ENCODE measurements at regions not wholly inside any gene's neighbourhood (a gene's known extent, or its start where the extent isn't known, plus 50 kb on each side); places are given as distances from the start of the nearest gene placed in this dataset.
"Not testable (repeated sequence)": the region's sequence is repeated elsewhere in the genome, so short reads cannot be mapped to it uniquely, and the experiment has no call there.

- WGBS, 2 donors (ENCODE audit: low coverage in 1 of 2), result 33% methylated on average over 1 of the region's 2 CpGs; no CpG with 5 or more reads in 1 of the 2 donors
- Histone ChIP-seq H3K4me3 (no peak overlapping the region), H3K27ac (no peak overlapping the region), H3K4me1 (no peaks in the 10 kb centered on the region), H3K27me3 (no peaks in the 10 kb centered on the region), H3K9me3 (no peaks in the 10 kb centered on the region), H3K36me3 (no peaks in the 10 kb centered on the region)
- ATAC-seq, result no peak
- TF ChIP-seq POLR2A (IDR thresholded peaks at IDR 0.05), result no peak
- peak in 2 of 4 experiments; percentile 7 to 32 for TF ChIP-seq CTCF (IDR thresholded peaks at IDR 0.05)
- no peak for TF ChIP-seq EP300 (IDR thresholded peaks at IDR 0.05)
- TF ChIP-seq POLR2AphosphoS5 (IDR thresholded peaks at IDR 0.05), result no peak
Measured at GRCh38 chr4:126405369-126405982, 1090.7 kb downstream of the FAT4 start.

GRCh38 chr4:126409746-126410145 is 1095.0 kb downstream of the FAT4 start:
- H3K9me3 ChIP-seq, result no peaks in the 10 kb centered on the region
- no peak for ATAC-seq
- no peak overlapping the region for H3K27ac ChIP-seq
- no peaks in the 10 kb centered on the region for H3K36me3 ChIP-seq
- 71 to 83% methylated on average over 4 of the region's 4 CpGs for WGBS, 2 donors (ENCODE audit: low coverage in 1 of 2)
- no peaks in the 10 kb centered on the region for H3K27me3 ChIP-seq
- no peaks in the 10 kb centered on the region for H3K4me1 ChIP-seq
- TF ChIP-seq EP300 (IDR thresholded peaks at IDR 0.05) (no peak), CTCF (IDR thresholded peaks at IDR 0.05) (no peak), POLR2A (IDR thresholded peaks at IDR 0.05) (no peak)
- no peak overlapping the region for H3K4me3 ChIP-seq

- H3K27me3 ChIP-seq, result no peaks in the 10 kb centered on the region
- H3K4me1 ChIP-seq, result no peaks in the 10 kb centered on the region
- TF ChIP-seq CTCF (IDR thresholded peaks at IDR 0.05), result no peak
- TF ChIP-seq EP300 (IDR thresholded peaks at IDR 0.05), result no peak
- no peak for TF ChIP-seq POLR2A (IDR thresholded peaks at IDR 0.05)
- TF ChIP-seq POLR2AphosphoS5 (IDR thresholded peaks at IDR 0.05), result no peak
- no peaks in the 10 kb centered on the region for H3K9me3 ChIP-seq
- no peak overlapping the region for H3K27ac ChIP-seq
- no peaks in the 10 kb centered on the region for H3K36me3 ChIP-seq
- ATAC-seq, result no peak
- 72 to 86% methylated on average over 2 of the region's 2 CpGs for WGBS, 2 donors (ENCODE audit: low coverage in 1 of 2)
- no peak overlapping the region for H3K4me3 ChIP-seq
Measured at GRCh38 chr4:126411047-126411446, 1096.3 kb downstream of the FAT4 start.

GRCh38 chr4:126412310-126412709 is 1097.6 kb downstream of the FAT4 start:
- not testable (repeated sequence) for H3K4me1 ChIP-seq, H3K36me3 ChIP-seq, H3K9me3 ChIP-seq, H3K27ac ChIP-seq, H3K4me3 ChIP-seq, H3K27me3 ChIP-seq, ATAC-seq
- WGBS, 2 donors (ENCODE audit: low coverage in 1 of 2), result 100% methylated on average over 1 of the region's 1 CpG; no CpG with 5 or more reads in 1 of the 2 donors

- H3K4me3 ChIP-seq, result no peak overlapping the region
- no peak for ATAC-seq
- WGBS, 2 donors (ENCODE audit: low coverage in 1 of 2), result 61 to 71% methylated on average over 3 of the region's 3 CpGs
- TF ChIP-seq POLR2A (IDR thresholded peaks at IDR 0.05) (no peak), EP300 (IDR thresholded peaks at IDR 0.05) (no peak)
- no peaks in the 10 kb centered on the region for H3K36me3 ChIP-seq
- no peaks in the 10 kb centered on the region for H3K4me1 ChIP-seq
- peaks cover 0 to 7% (median 0%) of the 10 kb centered on the region in 3 donors for H3K9me3 ChIP-seq
- H3K27ac ChIP-seq, result no peak overlapping the region
- no peaks in the 10 kb centered on the region for H3K27me3 ChIP-seq
Measured at GRCh38 chr4:126414741-126415140, 1100.0 kb downstream of the FAT4 start.

GRCh38 chr4:126419266-126419665 is 1104.5 kb downstream of the FAT4 start:
- H3K27ac ChIP-seq, result no peak overlapping the region
- peaks cover 0 to 13% (median 0%) of the 10 kb centered on the region in 3 donors for H3K9me3 ChIP-seq
- ATAC-seq, result no peak
- no peak for TF ChIP-seq POLR2AphosphoS5 (IDR thresholded peaks at IDR 0.05)
- TF ChIP-seq CTCF (IDR thresholded peaks at IDR 0.05), result no peak
- TF ChIP-seq EP300 (IDR thresholded peaks at IDR 0.05), result no peak
- no peak for TF ChIP-seq POLR2A (IDR thresholded peaks at IDR 0.05)
- H3K4me3 ChIP-seq, result no peak overlapping the region
- H3K36me3 ChIP-seq, result no peaks in the 10 kb centered on the region
- H3K27me3 ChIP-seq, result no peaks in the 10 kb centered on the region
- no peaks in the 10 kb centered on the region for H3K4me1 ChIP-seq
